NCI-H1105 (cell line): ENCODE measurements at regions not wholly inside any gene's neighbourhood (a gene's known extent, or its start where the extent isn't known, plus 50 kb on each side); places are given as distances from the start of the nearest gene placed in this dataset.

Source experiments
- DNase-seq: peaks from one replicate; lab custom pipeline; 2025; lab: John Stamatoyannopoulos, UW

DNA sequence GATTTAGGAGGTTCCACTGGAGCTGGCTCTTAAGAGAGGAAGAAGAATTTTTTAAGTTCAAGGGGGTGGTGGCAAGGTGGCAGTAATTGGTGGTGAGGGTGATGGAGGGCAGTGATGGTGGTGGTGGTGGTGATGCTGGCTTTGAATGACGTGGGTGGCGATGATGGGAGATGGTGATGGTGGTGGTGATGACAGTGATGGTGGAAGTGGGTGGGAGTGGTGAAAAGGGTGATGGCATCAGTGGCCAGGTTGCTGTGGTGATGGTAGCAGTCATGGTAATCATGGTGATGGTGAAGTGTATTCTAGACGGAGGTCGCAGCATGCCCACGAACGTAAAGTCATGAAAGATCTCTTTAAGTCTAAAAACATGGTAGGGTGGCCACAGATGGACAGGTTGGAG is 197.3 kb downstream of the PTEN start:
- DNase-seq: no peak

DNA sequence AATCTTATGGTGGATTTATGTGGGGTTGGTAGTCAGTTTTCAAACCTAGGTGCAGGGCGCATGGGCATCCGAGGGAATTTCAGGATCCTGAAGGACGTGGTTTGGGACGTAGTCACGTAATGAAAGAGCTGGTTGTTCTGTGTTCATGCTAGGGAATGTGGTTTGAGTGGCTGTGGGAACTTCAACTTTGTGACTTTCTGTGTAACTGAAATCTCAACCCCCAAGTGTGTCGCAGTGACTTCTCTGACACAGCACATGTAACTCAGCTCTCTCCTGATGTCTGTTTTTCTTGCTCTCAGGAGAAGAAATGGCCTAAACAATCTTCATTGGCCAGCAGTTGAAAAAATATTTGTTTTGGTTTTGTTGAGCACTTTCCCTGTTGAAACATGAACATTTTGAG is 199.0 kb downstream of the PTEN start:
- no peak for DNase-seq

DNA sequence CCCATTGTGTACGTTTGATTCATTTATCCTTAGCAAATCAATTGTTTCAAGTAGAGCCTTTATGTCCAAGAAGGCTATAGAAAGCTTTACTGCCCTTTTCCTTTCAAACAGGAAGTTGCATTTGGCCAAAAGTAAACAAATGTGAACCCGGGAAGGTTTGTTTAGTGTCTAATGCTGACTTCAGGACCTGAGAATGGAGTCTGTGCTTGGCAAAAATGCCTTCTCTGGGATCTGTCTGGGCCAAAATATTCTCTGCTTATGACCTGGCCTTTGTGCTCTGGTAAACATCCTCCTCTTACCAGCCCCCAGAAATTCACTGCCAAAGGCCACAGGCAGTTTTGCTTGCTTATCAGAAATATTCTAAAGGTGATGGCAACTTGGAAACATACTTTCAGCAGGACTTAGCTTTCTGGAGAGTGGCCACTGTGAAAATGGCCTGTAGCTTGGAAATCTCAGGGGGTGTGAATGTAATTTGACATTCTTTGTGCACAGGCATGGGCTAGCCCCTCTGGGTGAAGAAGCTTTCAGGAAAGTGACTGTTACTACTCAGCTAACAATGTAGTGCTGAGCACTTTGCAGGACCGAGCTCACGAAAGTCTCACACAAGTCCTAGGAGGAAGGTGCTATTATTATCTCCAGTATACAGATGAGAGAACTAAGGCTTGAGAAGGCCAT is 199.5 kb downstream of the PTEN start:
- no peak for DNase-seq

DNA sequence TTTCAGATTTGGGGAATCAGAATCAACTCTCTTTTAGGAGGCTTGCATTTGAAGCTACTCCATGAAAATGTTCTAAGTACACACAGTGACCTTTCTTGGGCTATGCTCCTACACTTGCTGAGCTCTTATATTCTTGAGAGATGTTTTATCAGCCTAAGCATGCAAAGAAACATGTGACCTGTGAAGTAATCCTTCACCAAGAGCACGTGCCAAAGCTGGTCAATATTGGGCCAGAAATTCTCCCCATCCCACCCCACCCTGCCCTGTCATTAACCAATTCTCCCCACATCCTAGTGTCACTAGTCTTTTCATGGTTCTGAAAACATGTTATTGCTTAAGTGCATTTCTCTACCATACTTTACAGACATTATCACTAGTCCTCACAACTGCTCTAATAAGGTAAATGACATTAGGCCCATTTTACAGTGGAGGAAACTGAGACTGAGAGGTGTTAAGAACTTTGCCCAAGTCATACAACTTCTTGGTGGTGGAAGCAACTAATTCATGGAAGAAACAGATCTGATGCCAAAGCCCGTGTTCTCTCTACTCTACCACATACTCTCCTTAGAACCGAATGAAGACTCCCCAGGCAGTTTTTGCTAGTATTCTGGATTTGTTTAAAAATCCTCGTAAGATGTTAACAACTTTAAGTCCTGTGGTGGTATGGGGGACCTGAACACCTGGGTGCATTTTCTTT is 200.6 kb downstream of the PTEN start:
- no peak for DNase-seq

DNA sequence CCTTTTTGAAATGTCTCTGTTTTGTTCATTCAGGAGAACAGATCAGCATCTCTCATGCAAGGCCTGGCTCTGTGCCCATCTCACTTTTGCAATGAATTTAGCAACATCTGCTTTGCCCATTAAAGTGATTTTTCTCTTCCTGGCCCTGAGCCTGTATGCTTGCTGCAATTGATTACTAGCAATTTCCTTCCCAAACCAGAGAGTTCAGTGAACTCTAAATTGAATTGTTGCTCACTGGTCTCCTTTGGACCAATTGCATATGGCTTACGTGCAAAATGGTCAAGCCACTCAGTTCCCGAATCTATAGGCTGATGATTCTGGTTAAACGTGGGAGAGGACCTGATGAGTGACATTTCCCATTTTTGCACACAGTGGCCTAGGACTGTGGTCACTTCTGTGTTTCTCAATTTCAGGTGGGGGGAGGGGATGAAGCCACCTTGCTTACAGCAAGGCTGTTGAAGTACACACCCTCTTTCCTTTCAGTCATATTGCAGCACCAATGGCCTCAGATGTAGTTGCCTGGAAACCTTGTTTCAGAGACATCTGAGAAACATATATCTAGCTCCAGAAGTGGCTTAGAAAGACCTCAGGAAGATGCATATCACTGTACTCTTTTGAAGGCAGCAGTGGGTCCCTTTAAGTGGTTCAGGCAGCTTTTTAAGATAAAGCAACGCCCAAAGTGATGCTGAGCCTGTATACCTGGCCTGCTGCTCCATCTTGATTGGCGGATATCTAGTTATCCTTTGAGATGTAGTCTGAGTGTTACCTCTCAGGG is 201.4 kb downstream of the PTEN start:
- DNase-seq: no peak

DNA sequence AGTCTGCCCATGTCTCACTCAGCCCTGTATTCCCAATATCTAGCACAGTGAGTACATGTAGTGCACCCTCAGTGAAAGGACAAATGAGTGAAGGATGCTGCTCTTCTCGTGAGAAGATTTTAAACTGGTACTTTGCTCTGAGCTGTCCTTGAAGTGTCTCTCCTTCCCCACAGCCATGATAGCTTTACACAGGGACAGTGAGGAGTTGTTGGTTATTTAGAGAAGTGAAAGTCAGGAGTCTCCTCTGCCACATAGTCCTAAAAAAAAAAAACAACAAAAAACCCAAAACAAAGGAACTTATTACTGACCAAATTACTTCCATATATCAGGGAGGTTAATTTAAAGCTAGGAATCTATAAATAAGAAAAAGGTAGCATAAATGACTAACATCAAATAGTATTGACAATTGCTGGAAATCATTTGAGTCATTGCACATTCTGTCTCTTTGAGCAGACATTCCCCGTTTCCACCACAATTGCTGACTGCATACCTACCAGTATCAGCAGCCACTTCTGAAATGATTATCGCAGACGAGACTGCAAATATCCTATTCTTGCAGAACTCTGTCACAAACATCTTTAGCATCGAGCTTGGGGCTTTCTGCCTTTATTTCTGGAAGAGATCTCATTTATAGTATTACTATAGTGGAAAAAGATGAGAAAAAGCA is 202.1 kb downstream of the PTEN start:
- no peak for DNase-seq

DNA sequence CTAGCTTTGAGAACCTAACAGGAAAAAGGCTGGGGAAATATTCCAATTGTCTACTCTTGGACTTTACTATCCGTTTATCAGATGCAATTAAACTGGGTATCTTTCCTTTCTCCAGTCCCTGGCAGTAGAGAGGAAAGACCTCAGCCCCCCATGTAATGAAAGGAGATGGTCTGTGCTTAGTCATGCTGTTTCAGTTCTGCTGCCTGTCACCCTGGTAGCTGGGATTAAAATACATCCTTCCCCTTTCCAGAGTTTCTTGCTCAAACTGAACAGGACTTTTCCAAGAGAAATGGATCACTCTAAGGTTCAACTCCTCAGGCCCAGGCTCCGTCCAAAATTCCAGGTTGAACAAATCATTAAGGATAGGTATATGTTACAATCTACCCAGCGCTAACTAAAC is 202.9 kb downstream of the PTEN start:
- DNase-seq: no peak

DNA sequence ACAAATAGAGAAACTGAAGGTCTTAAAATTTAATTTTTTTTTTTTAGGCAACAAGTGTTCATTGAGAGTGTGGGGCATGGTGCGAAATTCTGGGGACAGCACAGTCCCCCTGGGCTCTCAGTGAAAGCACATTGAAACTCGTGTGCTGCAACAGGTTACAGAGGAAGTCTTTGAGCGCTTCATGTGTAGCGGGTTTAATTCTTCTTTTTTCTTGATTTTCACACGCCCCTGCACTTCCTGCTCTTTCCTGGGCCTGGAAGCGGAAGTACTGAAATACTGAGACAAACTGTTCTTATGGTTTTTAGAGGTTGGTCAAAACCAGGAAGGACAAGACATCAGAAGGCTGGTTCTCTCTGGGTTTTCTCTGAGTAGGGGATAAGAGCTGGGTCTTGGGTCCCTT is 203.5 kb downstream of the PTEN start:
- DNase-seq: no peak

DNA sequence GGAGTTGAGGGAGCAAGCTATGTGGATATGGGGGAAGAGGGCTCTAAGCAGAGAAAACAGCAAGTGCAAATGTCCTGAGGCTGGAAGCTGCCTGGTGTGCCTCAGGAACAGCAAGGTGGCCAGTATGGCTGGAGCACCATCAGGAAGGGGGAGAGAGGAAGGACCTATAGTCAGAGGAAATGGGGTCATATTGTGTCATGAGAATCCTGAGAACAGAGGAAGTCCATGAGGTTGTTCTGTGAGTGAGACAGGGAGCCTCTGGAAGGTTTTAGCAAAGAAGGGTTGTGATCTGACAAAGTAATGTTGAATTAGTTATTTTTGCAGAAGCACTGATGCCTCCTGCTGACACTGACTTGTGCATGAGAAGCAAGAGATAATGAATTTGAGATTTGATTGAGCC is 204.3 kb downstream of the PTEN start:
- DNase-seq: no peak

DNA sequence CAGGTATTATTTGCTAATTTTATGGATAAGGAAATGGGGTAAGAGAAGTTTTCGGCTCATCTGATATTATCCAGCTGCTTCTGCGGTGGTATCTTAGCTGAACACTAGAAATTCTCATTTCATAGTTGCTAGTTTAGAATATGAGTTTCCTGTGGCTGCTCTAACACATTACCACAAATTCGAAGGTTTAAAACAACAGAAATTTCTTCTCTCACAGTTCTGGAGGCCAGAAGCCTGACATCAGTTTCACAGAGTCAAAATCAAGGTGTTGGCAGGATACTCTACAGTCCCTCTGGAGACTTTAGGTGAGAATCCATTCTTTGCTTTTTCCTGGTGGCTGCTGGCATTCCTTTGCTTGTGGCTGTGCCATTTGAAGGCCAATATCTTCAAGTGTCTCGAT is 205.9 kb downstream of the PTEN start:
- no peak for DNase-seq

DNA sequence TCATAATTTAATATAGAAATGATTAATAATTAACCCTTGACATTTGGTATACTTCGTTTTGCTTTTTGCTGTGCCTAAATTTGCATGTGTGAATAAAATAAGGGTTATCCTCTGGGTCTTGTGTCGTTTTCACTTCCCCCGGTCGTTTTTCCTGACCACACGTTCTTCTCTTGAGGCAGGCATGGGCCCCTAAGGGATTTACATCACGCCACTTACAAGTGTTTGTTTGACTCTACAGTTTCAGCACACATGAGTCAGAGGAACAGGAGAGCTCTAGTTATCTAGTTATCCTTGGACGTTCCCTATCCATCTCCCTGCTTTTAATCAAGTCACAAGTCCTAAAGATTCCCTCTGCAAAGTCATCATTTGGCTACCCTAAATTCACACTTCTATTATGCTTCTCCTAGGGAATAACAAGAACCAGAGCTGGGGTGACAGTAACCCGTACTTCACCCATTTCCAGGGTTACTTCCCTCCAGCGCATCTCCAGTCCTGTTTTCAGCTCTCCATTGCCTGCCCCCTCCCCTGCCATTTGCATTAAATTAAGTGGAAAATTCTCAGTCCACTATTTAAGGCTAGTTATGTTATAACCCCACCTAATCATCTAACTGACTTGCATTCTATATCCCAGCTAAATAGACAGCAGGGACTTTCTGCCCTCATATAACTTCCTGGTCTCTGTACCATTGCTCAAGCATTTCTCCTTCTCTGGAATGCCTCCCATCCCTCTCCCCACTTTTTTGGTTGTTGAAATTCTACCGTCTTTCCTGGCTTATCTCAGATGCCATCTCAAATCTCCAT is 206.9 kb downstream of the PTEN start:
- no peak for DNase-seq

DNA sequence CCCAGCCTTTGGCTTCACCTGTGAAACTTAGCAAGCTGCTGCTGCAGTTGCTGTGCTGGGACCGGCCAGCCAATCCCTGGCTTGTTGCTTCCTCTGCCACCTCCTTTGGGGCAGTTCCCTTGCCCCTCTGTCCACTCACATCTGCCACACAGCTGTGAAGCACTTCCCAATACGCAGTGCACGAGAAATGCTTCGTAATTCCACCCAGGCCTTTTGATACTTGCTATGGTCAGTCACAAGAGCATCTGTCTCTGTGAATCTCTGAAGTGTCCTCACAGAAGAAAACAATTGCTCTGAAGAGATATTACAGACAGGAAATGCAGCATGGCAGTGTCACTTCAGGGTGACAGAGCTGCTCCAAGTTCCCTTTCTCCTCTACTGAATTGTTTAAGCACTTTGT is 208.5 kb downstream of the PTEN start:
- DNase-seq: no peak

DNA sequence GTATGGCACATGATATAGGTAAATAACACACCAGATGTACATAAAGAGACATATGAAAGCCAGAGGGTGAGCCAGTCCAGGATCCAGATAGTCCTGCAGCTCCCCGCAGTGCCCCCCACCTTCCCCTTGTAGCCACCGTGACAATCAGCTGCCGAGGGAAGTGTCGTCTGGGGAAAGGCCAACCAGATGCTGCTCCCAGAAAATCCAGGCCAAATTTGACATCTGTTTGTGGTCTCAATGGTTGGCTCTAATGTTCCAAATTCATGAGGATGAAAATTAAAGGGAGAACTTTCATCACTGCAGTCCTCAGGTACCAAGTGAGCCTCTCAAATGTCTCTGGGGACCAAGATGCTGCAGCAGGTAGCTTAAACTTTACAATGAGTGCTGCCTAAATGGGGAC is 210.3 kb downstream of the PTEN start:
- DNase-seq: no peak

DNA sequence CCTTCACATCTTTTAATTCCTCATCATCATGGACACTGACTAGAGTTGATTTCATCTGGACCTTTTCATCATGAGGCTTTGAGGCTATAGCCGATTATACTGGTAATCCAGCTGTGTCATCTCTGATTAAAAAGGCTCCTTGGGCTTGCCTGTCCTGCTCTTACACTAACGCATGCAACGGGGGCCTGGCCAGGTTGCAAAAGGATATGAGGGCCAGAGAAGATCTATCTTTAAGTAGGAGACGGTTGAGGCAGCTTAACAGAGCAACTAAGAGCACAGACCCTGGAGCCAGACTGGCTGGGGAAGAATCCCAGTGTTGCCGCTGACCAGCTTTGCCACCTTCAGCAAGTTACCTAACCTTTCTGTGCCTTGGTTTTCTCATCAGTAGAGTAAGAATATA is 211.5 kb downstream of the PTEN start:
- no peak for DNase-seq

DNA sequence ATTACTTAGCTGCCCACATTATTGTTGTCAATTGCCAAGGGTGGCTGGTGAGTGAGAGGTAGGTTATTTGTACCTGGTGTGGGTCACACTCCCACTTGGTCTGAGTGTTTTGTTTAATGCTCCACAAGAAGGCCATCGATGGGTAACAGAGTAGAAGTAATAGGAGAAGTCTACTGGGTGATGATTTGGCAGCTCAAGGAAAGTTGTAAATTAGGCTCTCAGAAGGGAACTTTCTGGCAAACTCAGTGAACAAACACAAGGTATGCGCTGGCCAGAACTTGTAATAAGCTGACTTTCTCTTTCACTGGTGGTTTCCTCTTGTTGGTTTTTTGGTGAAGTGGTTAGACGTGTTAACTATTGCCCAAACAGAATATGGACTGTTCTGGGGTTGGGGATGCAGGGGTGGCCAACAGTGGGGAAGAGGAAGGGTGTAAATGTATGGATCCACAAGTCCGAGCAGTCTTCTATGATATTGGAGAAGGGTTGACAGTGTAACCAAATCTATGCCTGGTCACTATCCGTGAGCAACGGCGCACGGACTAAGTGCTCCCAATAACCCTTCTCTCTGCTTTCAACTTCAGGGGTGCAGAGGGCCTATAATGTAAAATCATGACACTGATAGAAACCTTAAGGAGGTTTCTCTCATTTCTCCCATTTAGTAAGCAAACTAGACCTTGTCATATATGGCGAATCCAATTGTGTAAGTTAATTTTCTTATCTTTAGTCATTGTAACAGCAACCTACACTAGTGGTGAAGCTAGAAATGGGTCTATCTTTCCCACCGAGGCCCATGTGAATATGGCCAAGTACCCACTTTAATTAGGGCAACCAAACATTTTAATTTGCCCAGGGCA is 212.8 kb downstream of the PTEN start:
- no peak for DNase-seq

DNA sequence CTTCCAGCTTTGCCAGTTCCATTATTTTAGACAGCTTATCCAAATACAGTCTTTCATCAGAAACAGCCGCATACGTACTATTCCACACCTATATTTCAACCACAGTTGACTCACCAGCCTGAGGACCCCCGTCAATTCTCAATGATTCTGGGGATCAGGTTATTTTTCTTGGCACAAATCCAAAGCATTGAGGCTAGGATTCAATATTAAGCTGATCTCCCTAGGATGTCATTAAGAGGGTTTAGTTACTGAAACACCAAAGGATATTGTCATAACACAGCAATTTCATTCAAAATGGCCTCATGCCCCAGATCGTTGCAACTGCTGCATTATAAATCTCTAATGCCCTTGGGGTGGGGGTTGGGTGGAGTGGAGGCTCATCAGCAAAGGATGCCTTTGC is 214.6 kb downstream of the PTEN start:
- DNase-seq: no peak

DNA sequence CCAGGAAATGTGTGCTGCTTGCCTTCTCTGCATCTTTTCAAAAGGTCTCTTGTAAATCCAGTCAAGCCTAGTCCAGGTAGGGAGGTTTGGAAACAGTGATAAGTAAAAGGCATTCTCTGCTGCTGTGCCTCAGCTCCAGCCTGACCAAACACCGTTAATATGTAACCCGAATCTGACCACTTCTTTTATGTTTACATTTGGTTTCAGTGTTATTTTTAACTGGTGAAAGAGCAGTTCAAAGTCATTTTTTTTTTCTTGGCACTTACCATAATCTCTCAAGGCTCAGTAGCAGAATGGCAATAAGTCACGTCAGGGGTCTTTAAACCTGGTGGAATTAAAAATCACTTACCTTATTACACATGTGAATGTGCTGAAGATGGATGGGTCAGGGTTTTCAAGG is 216.8 kb downstream of the PTEN start:
- no peak for DNase-seq

DNA sequence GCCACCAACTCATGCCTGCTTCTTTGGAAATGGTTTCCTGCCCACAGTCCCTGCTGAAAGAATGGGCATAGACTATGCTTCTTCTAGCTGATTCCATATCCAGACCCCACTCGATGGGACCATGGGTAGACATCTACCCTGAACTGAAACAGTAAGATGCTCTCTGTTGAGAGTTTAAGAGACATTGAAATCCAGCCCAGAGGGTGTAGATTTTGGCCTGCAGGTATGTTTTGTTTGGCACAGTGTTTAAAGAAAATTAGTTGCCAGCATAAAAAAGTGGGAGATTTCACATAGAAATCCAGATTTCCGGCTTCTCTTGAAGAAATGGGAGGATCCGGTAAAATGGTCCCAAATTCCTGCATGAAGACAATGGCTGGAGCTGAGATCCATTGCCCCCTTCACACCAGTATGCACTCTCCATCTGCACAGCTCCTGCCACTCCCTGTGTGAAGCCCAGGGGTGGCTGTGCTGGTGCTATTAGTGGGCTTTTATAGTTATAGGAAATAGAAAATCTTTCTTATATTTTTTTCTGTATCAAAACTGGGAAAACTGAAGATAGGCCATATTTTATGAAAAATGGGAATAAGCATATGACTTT is 218.1 kb downstream of the PTEN start:
- DNase-seq: no peak

DNA sequence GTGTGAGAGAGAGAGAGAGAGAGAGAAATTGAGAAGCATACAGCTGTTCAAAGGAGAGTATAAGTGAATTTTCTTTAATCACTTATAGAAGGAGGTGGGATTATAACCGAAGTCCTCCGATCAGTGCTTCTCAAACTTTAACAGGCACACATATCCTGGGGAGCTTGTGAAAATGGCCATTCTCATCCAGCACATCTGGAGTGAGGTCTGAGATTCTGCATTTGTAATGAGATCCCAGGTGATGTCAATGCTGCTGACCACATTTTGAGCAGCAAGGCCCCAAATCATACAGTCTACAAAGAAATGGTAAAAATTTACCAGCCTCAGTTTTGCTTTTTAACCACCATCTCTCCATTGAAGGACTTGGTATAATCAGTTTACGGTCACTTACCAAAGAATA is 219.0 kb downstream of the PTEN start:
- no peak for DNase-seq

DNA sequence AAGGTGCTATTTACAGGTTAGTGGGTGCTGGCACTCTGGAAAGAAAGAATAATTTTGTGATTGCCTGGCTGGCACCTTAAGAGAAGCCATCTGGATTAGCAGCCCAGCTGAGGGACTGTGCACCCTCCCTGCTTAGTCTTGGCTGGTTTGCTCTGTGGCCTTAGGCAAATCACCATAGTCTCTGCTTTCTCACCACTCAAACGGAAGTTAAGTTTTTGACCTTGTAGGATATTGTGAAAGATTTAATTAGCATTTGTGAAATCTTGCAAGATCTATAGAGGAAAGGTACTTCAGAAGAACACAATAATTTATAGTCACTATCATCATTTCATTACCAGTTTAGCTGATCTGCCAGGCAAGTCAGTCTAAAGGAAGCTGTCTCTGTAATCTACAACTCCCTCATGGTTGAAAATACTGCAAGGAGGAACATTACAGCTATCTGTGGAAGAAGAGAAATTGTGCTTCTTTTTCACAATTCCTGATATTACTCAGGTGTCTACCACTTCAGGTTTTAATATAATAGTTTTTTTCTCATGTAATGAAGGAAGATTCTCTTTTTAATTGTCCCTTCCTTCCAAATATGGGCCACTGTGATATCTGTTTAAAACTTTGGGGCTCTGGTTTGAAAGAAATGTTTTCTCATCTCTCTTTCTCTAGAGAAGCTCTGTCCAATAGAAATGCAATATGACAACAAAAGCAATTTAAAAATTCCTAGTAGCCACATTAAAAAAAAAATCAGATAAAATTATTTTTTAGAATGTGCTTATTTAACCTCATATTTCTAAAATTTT is 219.6 kb downstream of the PTEN start:
- DNase-seq: no peak
